Endodermal cell (in vitro differentiated cells): ENCODE measurements at regions not wholly inside any gene's neighbourhood (a gene's known extent, or its start where the extent isn't known, plus 50 kb on each side); places are given as distances from the start of the nearest gene placed in this dataset.

ENCODE experiments used
- DNase-seq: peaks from one replicate; pipeline ENCODE4 v3.0.0-alpha.2; 2017
- H3K27ac ChIP-seq: 2 replicates; pipeline ENCODE4 v1.5.1; 2013; ENCODE audit warnings: mild to moderate bottlenecking, low read depth, low read length, moderate library complexity
- H3K27me3 ChIP-seq: 2 replicates; pipeline ENCODE4 v1.6.1; 2013; ENCODE audit warnings: mild to moderate bottlenecking, low read length, moderate library complexity; ENCODE audit not compliant: insufficient read depth, control insufficient read depth, poor library complexity, severe bottlenecking
- H3K36me3 ChIP-seq: 2 replicates; pipeline ENCODE4 v1.7.0; 2013; ENCODE audit warnings: mild to moderate bottlenecking, low read length, moderate library complexity; ENCODE audit not compliant: control insufficient read depth, insufficient read depth
- H3K4me1 ChIP-seq: one replicate; pipeline ENCODE4 v1.7.0; 2013; ENCODE audit warnings: low read length; ENCODE audit not compliant: control insufficient read depth, insufficient read depth
- H3K4me3 ChIP-seq: 2 replicates; pipeline ENCODE4 v1.5.1; 2013; ENCODE audit warnings: mild to moderate bottlenecking, low read length, moderate library complexity
- H3K9ac ChIP-seq: 2 replicates; pipeline ENCODE4 v1.6.1; 2013; ENCODE audit warnings: mild to moderate bottlenecking, low read length, moderate library complexity; ENCODE audit not compliant: poor library complexity, severe bottlenecking; ENCODE audit errors: extremely low read depth
- H3K9me3 ChIP-seq: 2 replicates; pipeline ENCODE4 v1.6.1; 2013; ENCODE audit warnings: mild to moderate bottlenecking, low read length, moderate library complexity; ENCODE audit not compliant: control insufficient read depth
- H3K27ac Mint-ChIP-seq: 2 replicates; pipeline ENCODE4 v1.8.0; 2020; ENCODE audit warnings: mixed read lengths
- H3K27me3 Mint-ChIP-seq: 2 replicates; pipeline ENCODE4 v1.8.0; 2021; ENCODE audit warnings: mild to moderate bottlenecking, mixed read lengths; ENCODE audit not compliant: insufficient read depth
- H3K36me3 Mint-ChIP-seq: 2 replicates; pipeline ENCODE4 v1.8.0; 2020; ENCODE audit warnings: low read depth, mixed read lengths
- H3K4me1 Mint-ChIP-seq: 2 replicates; pipeline ENCODE4 v1.8.0; 2020; ENCODE audit warnings: mixed read lengths
- H3K4me3 Mint-ChIP-seq: 2 replicates; pipeline ENCODE4 v1.8.0; 2020; ENCODE audit warnings: mild to moderate bottlenecking, moderate library complexity, mixed read lengths
- H3K9me3 Mint-ChIP-seq: 2 replicates; pipeline ENCODE4 v1.8.0; 2020; ENCODE audit warnings: mild to moderate bottlenecking, mixed read lengths
- WGBS, 2 experiments: methylation state at CpG; one replicate each; pipeline versions ENCODE4 v1.1.5 to v1.1.7; 2013; ENCODE audit warnings: missing lambda C conversion rate in 2 of 2, mixed read lengths in 1 of 2; ENCODE audit not compliant: insufficient coverage in 1 of 2, insufficient read length in 1 of 2; 5-methylcytosine and 5-hydroxymethylcytosine counted together
- TF ChIP-seq, protein P1 (sequence below): fragments of 200-600 bp; sonication (generic); conservative IDR thresholded peaks from 2 replicates; pipeline ENCODE4 v1.5.0; 2021; ENCODE audit warnings: antibody characterized with exemption, mild to moderate bottlenecking

DNA sequence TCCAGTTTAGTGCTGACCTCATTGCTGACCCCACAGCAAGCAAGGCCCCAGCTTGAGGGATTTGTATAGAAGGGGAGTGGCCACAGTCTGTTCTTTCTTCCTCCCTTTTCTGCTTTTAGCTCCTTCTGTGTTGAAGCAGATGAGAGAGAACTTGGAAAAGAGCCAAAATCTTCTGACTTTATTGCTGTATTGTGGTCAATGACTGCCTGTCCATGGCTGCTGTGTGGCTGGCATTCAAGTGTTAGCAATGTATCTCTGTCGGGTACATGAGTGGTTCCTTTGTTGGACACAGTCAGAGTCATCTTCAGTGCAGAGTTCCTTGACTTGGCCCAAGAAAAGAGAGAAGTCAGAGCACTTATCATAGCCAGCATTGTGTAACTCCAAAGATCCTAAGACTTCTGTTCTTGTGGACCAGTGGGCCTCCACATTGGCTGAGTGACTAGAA is 154.1 kb downstream of the LRRC70 start:
- Mint-ChIP-seq H3K9me3 (no peaks in the 10 kb centered on the region), H3K4me3 (no peak overlapping the region), H3K27ac (no peak overlapping the region), H3K4me1 (peaks cover 3% of the 10 kb centered on the region), H3K27me3 (no peaks in the 10 kb centered on the region), H3K36me3 (no peaks in the 10 kb centered on the region)
- no peak for DNase-seq
- TF ChIP-seq, protein P1, sequence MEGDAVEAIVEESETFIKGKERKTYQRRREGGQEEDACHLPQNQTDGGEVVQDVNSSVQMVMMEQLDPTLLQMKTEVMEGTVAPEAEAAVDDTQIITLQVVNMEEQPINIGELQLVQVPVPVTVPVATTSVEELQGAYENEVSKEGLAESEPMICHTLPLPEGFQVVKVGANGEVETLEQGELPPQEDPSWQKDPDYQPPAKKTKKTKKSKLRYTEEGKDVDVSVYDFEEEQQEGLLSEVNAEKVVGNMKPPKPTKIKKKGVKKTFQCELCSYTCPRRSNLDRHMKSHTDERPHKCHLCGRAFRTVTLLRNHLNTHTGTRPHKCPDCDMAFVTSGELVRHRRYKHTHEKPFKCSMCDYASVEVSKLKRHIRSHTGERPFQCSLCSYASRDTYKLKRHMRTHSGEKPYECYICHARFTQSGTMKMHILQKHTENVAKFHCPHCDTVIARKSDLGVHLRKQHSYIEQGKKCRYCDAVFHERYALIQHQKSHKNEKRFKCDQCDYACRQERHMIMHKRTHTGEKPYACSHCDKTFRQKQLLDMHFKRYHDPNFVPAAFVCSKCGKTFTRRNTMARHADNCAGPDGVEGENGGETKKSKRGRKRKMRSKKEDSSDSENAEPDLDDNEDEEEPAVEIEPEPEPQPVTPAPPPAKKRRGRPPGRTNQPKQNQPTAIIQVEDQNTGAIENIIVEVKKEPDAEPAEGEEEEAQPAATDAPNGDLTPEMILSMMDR, result no peak
- Histone ChIP-seq H3K36me3 (no peaks in the 10 kb centered on the region), H3K27me3 (no peaks in the 10 kb centered on the region), H3K9me3 (no peaks in the 10 kb centered on the region), H3K4me3 (no peak overlapping the region), H3K27ac (no peak overlapping the region), H3K9ac (no peak overlapping the region), H3K4me1 (no peaks in the 10 kb centered on the region)
- 90 to 100% methylated on average over 1 of the region's 1 CpG for WGBS, 2 experiments

DNA sequence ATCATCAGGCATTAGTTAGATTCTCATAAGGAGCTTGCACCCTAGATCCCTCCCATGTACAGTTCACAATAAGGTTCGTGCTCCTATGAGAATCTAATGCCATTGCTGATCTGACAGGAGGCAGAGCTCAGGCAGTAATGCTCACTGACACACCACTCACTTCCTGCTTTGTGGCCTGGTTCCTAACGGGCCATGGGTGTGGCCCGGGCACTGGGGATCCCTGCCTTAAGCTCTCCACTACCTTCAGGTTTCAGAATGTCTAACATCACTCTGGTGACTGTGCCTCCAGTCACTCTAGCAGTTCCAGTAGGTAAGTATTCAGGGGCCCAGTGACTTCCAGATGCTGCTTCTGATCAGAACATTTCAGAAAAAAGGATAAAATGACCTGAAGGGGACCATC is 152.4 kb downstream of the LRRC70 start:
- Mint-ChIP-seq H3K9me3 (no peaks in the 10 kb centered on the region), H3K4me3 (no peak overlapping the region), H3K27ac (no peak overlapping the region), H3K36me3 (no peaks in the 10 kb centered on the region), H3K4me1 (no peaks in the 10 kb centered on the region), H3K27me3 (no peaks in the 10 kb centered on the region)
- Histone ChIP-seq H3K27me3 (no peaks in the 10 kb centered on the region), H3K4me1 (no peaks in the 10 kb centered on the region), H3K36me3 (no peaks in the 10 kb centered on the region), H3K27ac (no peak overlapping the region), H3K9me3 (no peaks in the 10 kb centered on the region), H3K9ac (no peak overlapping the region), H3K4me3 (no peak overlapping the region)
- WGBS, 2 experiments, result 89 to 96% methylated on average over 3 of the region's 3 CpGs
- no peak for DNase-seq
- TF ChIP-seq, protein P1, result no peak

DNA sequence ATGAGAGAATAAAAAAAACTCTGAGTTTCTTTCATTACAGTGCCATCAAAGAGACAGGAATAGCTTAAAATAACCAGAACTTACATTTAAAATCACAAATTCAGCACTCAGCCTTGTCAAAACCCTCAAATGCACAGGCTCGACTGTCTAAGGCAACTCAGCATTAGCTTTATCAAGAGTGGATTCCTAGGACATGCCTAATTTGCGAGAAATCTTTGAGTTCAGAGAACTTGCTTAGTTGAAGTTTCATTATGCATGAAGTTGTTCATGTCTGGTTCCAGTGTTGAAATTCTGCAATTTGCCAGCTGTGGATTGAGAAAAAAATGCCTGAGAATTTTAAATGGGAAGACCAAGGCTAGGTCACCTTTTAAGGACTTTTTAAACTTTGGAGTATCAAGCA is 151.1 kb downstream of the LRRC70 start:
- Histone ChIP-seq H3K27me3 (no peaks in the 10 kb centered on the region), H3K4me3 (no peak overlapping the region), H3K4me1 (no peaks in the 10 kb centered on the region), H3K36me3 (no peaks in the 10 kb centered on the region), H3K9me3 (no peaks in the 10 kb centered on the region), H3K9ac (no peak overlapping the region), H3K27ac (no peak overlapping the region)
- no peak for DNase-seq
- Mint-ChIP-seq H3K4me3 (no peak overlapping the region), H3K4me1 (no peaks in the 10 kb centered on the region), H3K36me3 (no peaks in the 10 kb centered on the region), H3K27ac (no peak overlapping the region), H3K9me3 (no peaks in the 10 kb centered on the region), H3K27me3 (no peaks in the 10 kb centered on the region)
- TF ChIP-seq, protein P1, result no peak
- 89 to 90% methylated on average over 2 of the region's 2 CpGs for WGBS, 2 experiments
